SH-SY5Y (cell line): ENCODE measurements at regions not wholly inside any gene's neighbourhood (a gene's known extent, or its start where the extent isn't known, plus 50 kb on each side); places are given as distances from the start of the nearest gene placed in this dataset.

Source experiments
- GATA2 ChIP-seq: IDR thresholded peaks from 2 replicates; pipeline ENCODE4 v1.6.1; 2011; ENCODE audit warnings: mild to moderate bottlenecking, low read depth, low read length
- GATA3 ChIP-seq: IDR thresholded peaks from 2 replicates; pipeline ENCODE4 v1.6.1; 2011; ENCODE audit warnings: low read depth, mild to moderate bottlenecking, low read length, moderate library complexity

- TF ChIP-seq GATA2 = no peak
- no peak for TF ChIP-seq GATA3
These were observed 65.4 kb downstream of the SPATA31C2 start for GRCh38 chr9:88072831-88073375.
